CD4-positive, alpha-beta T cell (primary cell): ENCODE measurements at regions not wholly inside any gene's neighbourhood (a gene's known extent, or its start where the extent isn't known, plus 50 kb on each side); places are given as distances from the start of the nearest gene placed in this dataset.
"Not testable (repeated sequence)": the region's sequence is repeated elsewhere in the genome, so short reads cannot be mapped to it uniquely, and the experiment has no call there.

ENCODE experiments used
- ATAC-seq: fragments of 200-7000 bp; cut with Tn5 transposase; one replicate; pipeline ENCODE4 v1.10.0; 2022; ENCODE audit warnings: mild to moderate bottlenecking; ENCODE audit not compliant: poor library complexity
- CTCF ChIA-PET: fragments of 350-600 bp; sonication (Branson Sonifier 250); formaldehyde crosslinking; loops from one replicate; lab custom pipeline; 2021; ENCODE audit warnings: antibody characterized with exemption, inconsistent platforms; lab: Charles Lee
- POLR2A ChIA-PET: fragments of 350-600 bp; sonication (Branson Sonifier 250); formaldehyde crosslinking; loops from one replicate; lab custom pipeline; 2021; ENCODE audit warnings: antibody characterized with exemption, inconsistent platforms; lab: Charles Lee
- DNase-seq, 14 experiments: peaks; one replicate each; pipeline ENCODE4 v3.0.0-alpha.2; 2013 to 2020; ENCODE audit warnings: mixed read lengths in 2 of 14
- H3K27ac ChIP-seq, 2 donors: one replicate each; pipeline versions ENCODE4 v1.5.1 to v1.7.0; 2013; ENCODE audit warnings: low read length in 2 of 2, low read depth in 1 of 2, mild to moderate bottlenecking in 1 of 2
- H3K27me3 ChIP-seq, 2 experiments: 1 replicate in 1 of 2; 2 replicates in 1 of 2; pipeline versions ENCODE4 v1.6.1 to v1.7.0; 2013; ENCODE audit warnings: low read length in 2 of 2, control low read depth in 1 of 2, mild to moderate bottlenecking in 1 of 2, moderate library complexity in 1 of 2; ENCODE audit not compliant: insufficient read depth in 2 of 2, control insufficient read depth in 1 of 2
- H3K36me3 ChIP-seq: one replicate; pipeline ENCODE4 v1.6.1; 2013; ENCODE audit warnings: low read length, control low read depth; ENCODE audit not compliant: insufficient read depth
- H3K4me1 ChIP-seq: one replicate; pipeline ENCODE4 v1.6.1; 2013; ENCODE audit warnings: low read length, control low read depth; ENCODE audit not compliant: insufficient read depth
- H3K4me3 ChIP-seq: one replicate; pipeline ENCODE4 v1.5.1; 2013; ENCODE audit warnings: mild to moderate bottlenecking, low read length, moderate library complexity
- H3K9me3 ChIP-seq, 2 experiments: 1 replicate in 1 of 2; 2 replicates in 1 of 2; pipeline versions ENCODE4 v1.6.1 to v1.7.0; 2013; ENCODE audit warnings: low read length in 2 of 2, mild to moderate bottlenecking in 2 of 2, control low read depth in 1 of 2, moderate library complexity in 1 of 2; ENCODE audit not compliant: control insufficient read depth in 1 of 2, insufficient read depth in 1 of 2
- H3K27ac Mint-ChIP-seq: one replicate; pipeline ENCODE4 v1.8.0; 2020; ENCODE audit warnings: mixed read lengths
- H3K27me3 Mint-ChIP-seq: one replicate; pipeline ENCODE4 v1.8.0; 2021; ENCODE audit warnings: mixed read lengths
- H3K36me3 Mint-ChIP-seq: one replicate; pipeline ENCODE4 v1.8.0; 2021; ENCODE audit warnings: low read depth, mixed read lengths
- H3K4me1 Mint-ChIP-seq: one replicate; pipeline ENCODE4 v1.8.0; 2021; ENCODE audit warnings: low read depth, mixed read lengths
- H3K4me3 Mint-ChIP-seq: one replicate; pipeline ENCODE4 v1.8.0; 2020; ENCODE audit warnings: mild to moderate bottlenecking, mixed read lengths
- H3K9me3 Mint-ChIP-seq: one replicate; pipeline ENCODE4 v1.8.0; 2020; ENCODE audit warnings: mixed read lengths
- CTCF ChIP-seq: fragments of 200-600 bp; IDR thresholded peaks from one replicate; pipeline ENCODE4 v1.8.0; 2022; ENCODE audit warnings: antibody characterized with exemption, mild to moderate bottlenecking
- intact Hi-C, 2 experiments: fragments of 100-400 bp; cut with DNase I in 1 of 2; cut with micrococcal nuclease in 1 of 2; formaldehyde crosslinking; loops; one replicate each; pipeline versions ENCODE4 v1.15.1 to v1.9.0; 2023 to 2025; cut with DNase I, micrococcal nuclease

GRCh38 chr3:110430146-110430545, 641.5 kb upstream of the NECTIN3 start:
- Histone ChIP-seq H3K4me1 (no peaks in the 10 kb centered on the region), H3K27ac (no peak overlapping the region), H3K36me3 (no peaks in the 10 kb centered on the region), H3K9me3 (no peaks in the 10 kb centered on the region), H3K4me3 (no peak overlapping the region), H3K27me3 (no peaks in the 10 kb centered on the region)
- H3K36me3 Mint-ChIP-seq: no peaks in the 10 kb centered on the region
- no peak overlapping the region for H3K4me3 Mint-ChIP-seq
- no peak overlapping the region for H3K27ac Mint-ChIP-seq
- no peaks in the 10 kb centered on the region for H3K4me1 Mint-ChIP-seq
- POLR2A ChIA-PET: no interaction called here
- DNase-seq (no peak), ATAC-seq (no peak)
- H3K9me3 Mint-ChIP-seq: no peaks in the 10 kb centered on the region
- intact Hi-C loops: no loop called here
- TF ChIP-seq CTCF: no peak
- H3K27me3 Mint-ChIP-seq: no peaks in the 10 kb centered on the region
- CTCF ChIA-PET: no interaction called here

GRCh38 chr3:110436209-110436608, 635.4 kb upstream of the NECTIN3 start:
- ATAC-seq (no peak), DNase-seq (no peak)
- Histone ChIP-seq H3K4me3 (no peak overlapping the region), H3K4me1 (no peaks in the 10 kb centered on the region), H3K27me3 (no peaks in the 10 kb centered on the region), H3K27ac (no peak overlapping the region), H3K9me3 (no peaks in the 10 kb centered on the region), H3K36me3 (no peaks in the 10 kb centered on the region)
- no peaks in the 10 kb centered on the region for H3K9me3 Mint-ChIP-seq
- peaks cover 3% of the 10 kb centered on the region for H3K27me3 Mint-ChIP-seq
- no peak for TF ChIP-seq CTCF
- no peaks in the 10 kb centered on the region for H3K36me3 Mint-ChIP-seq
- H3K4me1 Mint-ChIP-seq: no peaks in the 10 kb centered on the region
- POLR2A ChIA-PET: no interaction called here
- CTCF ChIA-PET: no interaction called here
- intact Hi-C loops: no loop called here
- no peak overlapping the region for H3K4me3 Mint-ChIP-seq
- no peak overlapping the region for H3K27ac Mint-ChIP-seq

- CTCF ChIA-PET, H3K27ac ChIP-seq, H3K4me3 Mint-ChIP-seq, H3K9me3 ChIP-seq, H3K36me3 ChIP-seq, POLR2A ChIA-PET, H3K4me1 Mint-ChIP-seq, intact Hi-C loops, ATAC-seq, H3K27me3 Mint-ChIP-seq, H3K4me3 ChIP-seq, H3K27me3 ChIP-seq, H3K4me1 ChIP-seq, H3K27ac Mint-ChIP-seq, H3K36me3 Mint-ChIP-seq, DNase-seq, H3K9me3 Mint-ChIP-seq: not testable (repeated sequence)
These were observed 631.5 kb upstream of the NECTIN3 start for GRCh38 chr3:110440066-110440653.

GRCh38 chr3:110454066-110454465, 617.5 kb upstream of the NECTIN3 start:
- no peaks in the 10 kb centered on the region for H3K4me1 Mint-ChIP-seq
- H3K36me3 ChIP-seq: no peaks in the 10 kb centered on the region
- H3K4me3 Mint-ChIP-seq: no peak overlapping the region
- intact Hi-C loops: no loop called here
- no peak overlapping the region for H3K27ac Mint-ChIP-seq
- TF ChIP-seq CTCF: no peak
- H3K27me3 ChIP-seq: no peaks in the 10 kb centered on the region
- DNase-seq (no peak), ATAC-seq (no peak)
- no peaks in the 10 kb centered on the region for H3K27me3 Mint-ChIP-seq
- H3K9me3 ChIP-seq: no peaks in the 10 kb centered on the region
- no peaks in the 10 kb centered on the region for H3K4me1 ChIP-seq
- CTCF ChIA-PET: no interaction called here
- H3K4me3 ChIP-seq: no peak overlapping the region
- POLR2A ChIA-PET: no interaction called here
- H3K9me3 Mint-ChIP-seq: peaks cover 3% of the 10 kb centered on the region
- no peak overlapping the region for H3K27ac ChIP-seq
- H3K36me3 Mint-ChIP-seq: no peaks in the 10 kb centered on the region
